SK-N-SH (cell line): ENCODE measurements at regions not wholly inside any gene's neighbourhood (a gene's known extent, or its start where the extent isn't known, plus 50 kb on each side); places are given as distances from the start of the nearest gene placed in this dataset.
"Not testable (repeated sequence)": the region's sequence is repeated elsewhere in the genome, so short reads cannot be mapped to it uniquely, and the experiment has no call there.

Experiments
- CTCF ChIP-seq: fragments of 200-600 bp; sonication (generic); IDR thresholded peaks from 2 replicates; pipeline ENCODE4 v1.6.1; 2017; ENCODE audit warnings: antibody characterized with exemption, mild to moderate bottlenecking, moderate library complexity
- EP300 ChIP-seq, 2 experiments: IDR thresholded peaks; 2 replicates each; pipeline versions ENCODE4 v1.4.0 to v1.6.1; 2012; ENCODE audit warnings: borderline replicate concordance in 1 of 2, low read depth in 1 of 2, low read length in 1 of 2
- MXI1 ChIP-seq: IDR thresholded peaks from 2 replicates; pipeline ENCODE4 v1.6.1; 2012; ENCODE audit warnings: mild to moderate bottlenecking, low read depth, low read length, improper control_type of control experiment
- NFIC ChIP-seq: IDR thresholded peaks from 2 replicates; pipeline ENCODE4 v1.4.0; 2012; ENCODE audit warnings: borderline replicate concordance
- POLR2AphosphoS5 ChIP-seq: IDR thresholded peaks from 2 replicates; pipeline ENCODE4 v1.6.1; 2012; ENCODE audit warnings: low read depth, low read length
- RFX5 ChIP-seq: IDR thresholded peaks from 2 replicates; pipeline ENCODE4 v1.6.1; 2012; ENCODE audit warnings: mild to moderate bottlenecking, improper control_type of control experiment, low read length
- SIN3A ChIP-seq: IDR thresholded peaks from 2 replicates; pipeline ENCODE4 v1.6.1; 2012; ENCODE audit warnings: low read depth, mild to moderate bottlenecking, low read length, moderate library complexity, borderline replicate concordance
- TCF12 ChIP-seq: IDR thresholded peaks from 2 replicates; pipeline ENCODE4 v1.4.0; 2012
- ZBTB33 ChIP-seq: IDR thresholded peaks from 2 replicates; pipeline ENCODE4 v1.4.0; 2012; ENCODE audit warnings: low read depth, borderline replicate concordance

- TF ChIP-seq CTCF; NFIC; EP300 (IDR thresholded peaks at IDR 0.05; ENCODE audit: borderline replicate concordance in 1 of 2, low read depth in 1 of 2, low read length in 1 of 2); MXI1; RFX5; POLR2AphosphoS5; SIN3A; TCF12; ZBTB33: not testable (repeated sequence)
Observed at GRCh38 chr20:30875868-30876267, 381.6 kb upstream of the DEFB115 start.
